ENCODE measurements at regions not wholly inside any gene's neighbourhood (a gene's known extent, or its start where the extent isn't known, plus 50 kb on each side); places are given as distances from the start of the nearest gene placed in this dataset.

DNA sequence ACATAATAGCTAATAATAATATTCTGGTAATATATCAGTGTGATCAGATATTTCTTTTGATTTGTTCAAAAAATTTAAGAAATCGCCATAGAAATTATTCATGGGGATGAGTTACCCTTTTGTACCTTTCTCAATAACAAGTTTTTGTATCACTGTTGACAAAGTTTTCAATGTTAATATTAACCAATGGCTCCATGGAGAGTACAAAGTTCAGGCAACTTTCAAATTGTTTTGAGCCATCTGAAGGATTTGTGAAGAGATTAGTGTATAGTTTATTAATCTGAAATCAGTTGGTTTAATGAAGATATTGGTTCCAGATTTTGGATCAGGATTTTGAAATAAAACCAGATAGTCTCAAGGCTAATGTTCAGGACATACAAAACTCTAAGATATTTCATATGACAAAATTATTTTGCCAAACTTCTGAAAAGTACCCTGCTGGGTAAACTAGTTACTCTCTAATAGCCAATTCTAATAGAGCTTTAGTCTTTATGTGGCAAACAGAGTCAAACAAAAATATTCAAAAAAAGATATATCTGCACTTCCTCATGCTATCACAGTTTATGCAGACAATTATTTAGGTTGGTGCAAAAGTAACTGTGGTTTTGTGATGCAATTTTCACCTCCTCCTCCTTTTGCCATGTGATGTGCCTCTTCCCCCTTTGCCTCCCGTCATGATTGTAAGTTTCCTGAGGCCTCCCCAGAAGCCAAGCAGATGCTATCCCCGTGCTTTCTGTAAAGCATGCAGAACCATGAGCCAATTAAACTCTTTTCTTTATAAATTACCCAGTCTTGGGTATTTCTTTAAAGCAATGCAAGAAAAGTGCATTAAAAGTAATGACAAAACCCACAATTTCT lies 1105.0 kb downstream of the PLA2G4A start:
- TF ChIP-seq POLR2A (IDR thresholded peaks at IDR 0.05) = no peak
- TF ChIP-seq, protein P1, sequence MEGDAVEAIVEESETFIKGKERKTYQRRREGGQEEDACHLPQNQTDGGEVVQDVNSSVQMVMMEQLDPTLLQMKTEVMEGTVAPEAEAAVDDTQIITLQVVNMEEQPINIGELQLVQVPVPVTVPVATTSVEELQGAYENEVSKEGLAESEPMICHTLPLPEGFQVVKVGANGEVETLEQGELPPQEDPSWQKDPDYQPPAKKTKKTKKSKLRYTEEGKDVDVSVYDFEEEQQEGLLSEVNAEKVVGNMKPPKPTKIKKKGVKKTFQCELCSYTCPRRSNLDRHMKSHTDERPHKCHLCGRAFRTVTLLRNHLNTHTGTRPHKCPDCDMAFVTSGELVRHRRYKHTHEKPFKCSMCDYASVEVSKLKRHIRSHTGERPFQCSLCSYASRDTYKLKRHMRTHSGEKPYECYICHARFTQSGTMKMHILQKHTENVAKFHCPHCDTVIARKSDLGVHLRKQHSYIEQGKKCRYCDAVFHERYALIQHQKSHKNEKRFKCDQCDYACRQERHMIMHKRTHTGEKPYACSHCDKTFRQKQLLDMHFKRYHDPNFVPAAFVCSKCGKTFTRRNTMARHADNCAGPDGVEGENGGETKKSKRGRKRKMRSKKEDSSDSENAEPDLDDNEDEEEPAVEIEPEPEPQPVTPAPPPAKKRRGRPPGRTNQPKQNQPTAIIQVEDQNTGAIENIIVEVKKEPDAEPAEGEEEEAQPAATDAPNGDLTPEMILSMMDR (IDR thresholded peaks at IDR 0.05) = no peak
- Histone ChIP-seq H3K4me3 (no peak overlapping the region), H3K4me1 (peaks cover 0 to 11% (median 0%) of the 10 kb centered on the region in 4 donors), H3K9me3 (no peaks in the 10 kb centered on the region), H3K27me3 (no peaks in the 10 kb centered on the region), H3K36me3 (no peaks in the 10 kb centered on the region), H3K27ac (peak overlapping the region; percentile 40 to 80 (median 76))
- WGBS (ENCODE audit: insufficient coverage, low coverage, low lambda C conversion rate, missing lambda C conversion rate) = 43% methylated on average over 3 of the region's 3 CpGs
- intact Hi-C loops (cut with DNase I) = no loop called here
- ATAC-seq (peak; percentile 93 to 98 (median 93)), DNase-seq (no peak)

DNA sequence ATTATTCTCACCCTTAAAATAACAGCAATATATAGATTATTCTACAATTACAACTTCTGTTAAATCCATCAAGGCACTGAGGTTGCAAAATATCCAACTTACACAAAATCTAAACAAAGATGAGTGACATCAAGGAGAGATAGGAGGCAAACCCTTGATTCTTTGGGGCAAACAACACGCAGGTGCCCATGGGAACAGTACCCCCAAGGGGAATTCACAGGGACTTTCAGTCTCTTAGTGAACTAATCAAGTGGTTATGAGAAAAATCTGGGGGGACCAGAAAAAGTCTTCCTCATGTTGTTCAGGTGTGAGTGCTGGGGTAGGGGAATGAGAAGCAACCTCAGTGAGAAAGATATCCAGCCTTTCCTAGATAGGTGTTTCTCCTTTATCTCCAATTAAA lies 1107.9 kb downstream of the PLA2G4A start:
- Histone ChIP-seq H3K4me1 (peaks cover 0 to 5% (median 0%) of the 10 kb centered on the region in 4 donors), H3K9me3 (no peaks in the 10 kb centered on the region), H3K27ac (no peak overlapping the region), H3K36me3 (no peaks in the 10 kb centered on the region), H3K4me3 (no peak overlapping the region), H3K27me3 (no peaks in the 10 kb centered on the region)
- no peak for TF ChIP-seq POLR2A (IDR thresholded peaks at IDR 0.05)
- TF ChIP-seq, protein P1 (IDR thresholded peaks at IDR 0.05) = no peak
- intact Hi-C loops (cut with DNase I) = no loop called here
- 50% methylated on average over 1 of the region's 1 CpG for WGBS (ENCODE audit: insufficient coverage, low coverage, low lambda C conversion rate, missing lambda C conversion rate)
- ATAC-seq = no peak
- DNase-seq = no peak

DNA sequence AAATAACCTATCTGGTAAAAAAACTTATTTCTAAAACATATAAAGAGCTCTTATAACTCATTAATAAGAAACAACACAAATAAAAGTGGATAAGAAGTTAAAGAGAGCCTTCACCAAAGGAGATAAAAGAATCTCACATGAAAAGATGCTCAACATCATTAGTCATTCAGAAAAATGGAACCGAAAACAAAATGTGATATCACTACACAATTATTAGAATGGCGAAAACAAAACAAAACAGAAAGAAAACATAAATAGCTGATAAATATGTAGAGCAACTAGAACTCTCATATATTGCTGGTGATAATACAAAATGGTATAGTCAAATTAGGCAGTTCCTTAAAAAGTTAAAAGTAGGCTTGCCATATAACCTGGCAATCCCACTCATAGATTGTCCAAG lies 1109.3 kb downstream of the PLA2G4A start:
- H3K27ac ChIP-seq = no peak overlapping the region
- no peaks in the 10 kb centered on the region for H3K9me3 ChIP-seq
- intact Hi-C loops (cut with DNase I) = no loop called here
- H3K4me1 ChIP-seq = peaks cover 0 to 3% (median 0%) of the 10 kb centered on the region in 4 donors
- TF ChIP-seq, protein P1 (IDR thresholded peaks at IDR 0.05) = no peak
- no peak for TF ChIP-seq POLR2A (IDR thresholded peaks at IDR 0.05)
- DNase-seq (no peak), ATAC-seq (no peak)
- no peaks in the 10 kb centered on the region for H3K36me3 ChIP-seq
- WGBS (ENCODE audit: insufficient coverage, low coverage, low lambda C conversion rate, missing lambda C conversion rate) = 50% methylated on average over 2 of the region's 2 CpGs
- no peak overlapping the region for H3K4me3 ChIP-seq
- no peaks in the 10 kb centered on the region for H3K27me3 ChIP-seq

DNA sequence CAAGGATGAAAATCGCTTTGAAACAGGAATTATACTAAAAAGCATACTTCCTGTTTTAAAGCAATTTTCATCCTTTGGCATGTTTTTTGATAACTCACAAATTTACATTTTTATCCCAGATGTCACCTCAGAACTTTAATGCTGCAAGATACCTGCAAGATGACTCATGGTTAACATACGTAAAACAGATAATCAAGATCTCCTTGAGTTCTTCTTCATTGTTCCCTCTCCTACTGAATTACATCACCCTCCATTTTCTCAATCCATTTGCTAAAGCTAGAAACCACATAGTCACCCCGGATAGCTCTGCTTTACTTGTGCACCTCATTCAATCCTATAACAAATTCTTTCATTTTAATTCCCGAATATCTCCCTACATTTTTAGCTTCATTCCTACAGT lies 1114.2 kb downstream of the PLA2G4A start:
- no peak for TF ChIP-seq POLR2A (IDR thresholded peaks at IDR 0.05)
- TF ChIP-seq, protein P1 (IDR thresholded peaks at IDR 0.05) = no peak
- DNase-seq = no peak
- no peak for ATAC-seq
- H3K36me3 ChIP-seq = no peaks in the 10 kb centered on the region
- no peak overlapping the region for H3K4me3 ChIP-seq
- no peak overlapping the region for H3K27ac ChIP-seq
- intact Hi-C loops (cut with DNase I) = no loop called here
- 90% methylated on average over 4 of the region's 4 CpGs for WGBS (ENCODE audit: insufficient coverage, low coverage, low lambda C conversion rate, missing lambda C conversion rate)
- no peaks in the 10 kb centered on the region for H3K27me3 ChIP-seq
- H3K4me1 ChIP-seq = peaks cover 0 to 7% (median 2%) of the 10 kb centered on the region in 4 donors
- H3K9me3 ChIP-seq = no peaks in the 10 kb centered on the region

Data from right lobe of liver (tissue), 6 donors.